NOMO-1 (cell line): ENCODE measurements at regions not wholly inside any gene's neighbourhood (a gene's known extent, or its start where the extent isn't known, plus 50 kb on each side); places are given as distances from the start of the nearest gene placed in this dataset.

Experiments used
- DNase-seq, 2 experiments: peaks; one replicate each; lab custom pipeline; 2025; ENCODE audit not compliant: unreplicated experiment in 2 of 2; lab: John Stamatoyannopoulos, UW

DNA sequence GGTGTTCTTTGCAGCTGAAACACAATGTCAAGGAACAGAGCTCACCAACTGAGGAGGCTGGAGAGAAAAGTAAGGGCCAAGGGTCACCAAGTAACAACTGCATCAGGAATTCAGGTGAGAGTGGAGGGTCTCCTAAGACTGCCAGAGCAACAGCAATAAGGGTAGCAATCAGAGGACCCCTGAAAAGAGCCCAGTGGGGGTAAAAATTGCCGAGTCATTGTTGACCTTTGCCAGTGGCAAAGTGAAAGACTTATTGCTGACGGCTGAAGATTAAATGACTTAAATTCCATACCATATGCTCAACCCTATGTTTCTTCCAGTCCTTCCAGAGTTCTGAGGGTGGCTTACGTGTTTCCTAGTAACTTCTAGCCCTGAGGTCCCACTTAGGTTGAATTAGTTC, 51.9 kb upstream of the ARHGAP42 start:
- no peak for DNase-seq

- no peak for DNase-seq
Measured at GRCh38 chr11:100636536-100636935, 50.6 kb upstream of the ARHGAP42 start.
